Fibroblast of pulmonary artery (primary cell): ENCODE measurements at regions not wholly inside any gene's neighbourhood (a gene's known extent, or its start where the extent isn't known, plus 50 kb on each side); places are given as distances from the start of the nearest gene placed in this dataset.

Experiments
- DNase-seq: peaks from one replicate; pipeline ENCODE4 v3.0.0-alpha.2; 2010; ENCODE audit warnings: low read depth
- H3K4me3 ChIP-seq: replicated peaks from 2 replicates; pipeline ENCODE4 v1.5.1; 2011; ENCODE audit warnings: low read depth, mild to moderate bottlenecking, control low read depth, low read length, moderate library complexity
- TF ChIP-seq, protein P1 (sequence below): IDR thresholded peaks from 2 replicates; pipeline ENCODE4 v1.5.1; 2011; ENCODE audit warnings: mild to moderate bottlenecking, control low read depth, low read length, inconsistent platforms; ENCODE audit errors: missing control alignments

- no peak for DNase-seq
- TF ChIP-seq, protein P1, sequence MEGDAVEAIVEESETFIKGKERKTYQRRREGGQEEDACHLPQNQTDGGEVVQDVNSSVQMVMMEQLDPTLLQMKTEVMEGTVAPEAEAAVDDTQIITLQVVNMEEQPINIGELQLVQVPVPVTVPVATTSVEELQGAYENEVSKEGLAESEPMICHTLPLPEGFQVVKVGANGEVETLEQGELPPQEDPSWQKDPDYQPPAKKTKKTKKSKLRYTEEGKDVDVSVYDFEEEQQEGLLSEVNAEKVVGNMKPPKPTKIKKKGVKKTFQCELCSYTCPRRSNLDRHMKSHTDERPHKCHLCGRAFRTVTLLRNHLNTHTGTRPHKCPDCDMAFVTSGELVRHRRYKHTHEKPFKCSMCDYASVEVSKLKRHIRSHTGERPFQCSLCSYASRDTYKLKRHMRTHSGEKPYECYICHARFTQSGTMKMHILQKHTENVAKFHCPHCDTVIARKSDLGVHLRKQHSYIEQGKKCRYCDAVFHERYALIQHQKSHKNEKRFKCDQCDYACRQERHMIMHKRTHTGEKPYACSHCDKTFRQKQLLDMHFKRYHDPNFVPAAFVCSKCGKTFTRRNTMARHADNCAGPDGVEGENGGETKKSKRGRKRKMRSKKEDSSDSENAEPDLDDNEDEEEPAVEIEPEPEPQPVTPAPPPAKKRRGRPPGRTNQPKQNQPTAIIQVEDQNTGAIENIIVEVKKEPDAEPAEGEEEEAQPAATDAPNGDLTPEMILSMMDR, result no peak
- H3K4me3 ChIP-seq, result no peak overlapping the region
Observed at GRCh38 chr14:86257973-86258372, 728.0 kb downstream of the FLRT2 start.

GRCh38 chr14:86243158-86243557, 713.2 kb downstream of the FLRT2 start:
- TF ChIP-seq, protein P1, result no peak
- no peak overlapping the region for H3K4me3 ChIP-seq
- DNase-seq, result no peak

GRCh38 chr14:86237733-86238132, 707.8 kb downstream of the FLRT2 start:
- DNase-seq, result no peak
- H3K4me3 ChIP-seq, result no peak overlapping the region
- TF ChIP-seq, protein P1, result no peak

- DNase-seq, result no peak
- no peak overlapping the region for H3K4me3 ChIP-seq
- TF ChIP-seq, protein P1, result no peak
Observed at GRCh38 chr14:86221755-86222154, 691.8 kb downstream of the FLRT2 start.

- DNase-seq, result no peak
- no peak overlapping the region for H3K4me3 ChIP-seq
- TF ChIP-seq, protein P1, result no peak
Observed at GRCh38 chr14:86221000-86221399, 691.1 kb downstream of the FLRT2 start.

DNA sequence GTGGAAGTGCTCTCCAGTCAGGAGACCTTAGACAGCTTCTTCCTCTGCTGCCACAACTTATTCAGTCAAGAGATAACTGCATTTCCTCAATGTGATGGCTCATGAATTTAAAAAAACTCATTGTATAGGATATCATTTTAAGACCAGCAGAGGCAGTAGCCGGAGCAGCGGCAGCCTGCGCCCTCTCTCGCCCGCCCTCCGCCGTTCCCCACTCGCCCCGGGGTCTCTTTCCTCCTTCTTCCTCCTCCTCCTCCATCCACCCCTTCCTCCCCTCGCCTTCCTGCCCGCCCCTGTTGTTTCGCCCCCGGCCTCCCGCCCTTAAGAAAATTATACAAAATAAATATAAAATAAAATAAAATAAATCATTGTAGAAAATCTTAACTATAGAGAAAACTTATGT, 687.6 kb downstream of the FLRT2 start:
- no peak overlapping the region for H3K4me3 ChIP-seq
- DNase-seq, result no peak
- TF ChIP-seq, protein P1, result no peak

DNA sequence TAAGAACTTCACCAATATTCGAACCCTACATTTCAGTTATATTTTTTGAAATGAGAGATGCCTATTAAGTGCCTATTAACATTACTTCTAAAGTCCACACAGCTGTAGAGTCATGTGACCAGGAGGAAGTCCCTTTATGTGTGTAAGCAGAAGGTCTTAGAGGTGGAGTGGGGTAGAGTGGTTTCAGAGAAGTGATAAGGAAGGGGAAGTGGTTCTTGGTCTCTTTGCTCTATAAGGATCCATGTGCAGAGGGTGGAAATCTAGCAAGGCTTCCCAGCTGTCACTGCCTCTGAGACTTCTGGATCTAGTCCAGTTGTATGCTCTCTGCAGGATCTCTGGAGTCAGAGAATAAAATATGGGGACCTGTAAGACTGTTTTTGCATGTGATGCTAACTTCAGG, 673.9 kb downstream of the FLRT2 start:
- no peak overlapping the region for H3K4me3 ChIP-seq
- no peak for DNase-seq
- TF ChIP-seq, protein P1, result no peak
